AG10803 (cell line): ENCODE measurements at regions not wholly inside any gene's neighbourhood (a gene's known extent, or its start where the extent isn't known, plus 50 kb on each side); places are given as distances from the start of the nearest gene placed in this dataset.
A peak's percentile ranks its signal among the peaks of the same experiment; 100 is the strongest.

Source experiments
- DNase-seq: peaks from one replicate; pipeline ENCODE4 v3.0.0; 2010; ENCODE audit warnings: low read depth
- H3K4me3 ChIP-seq: 2 replicates; pipeline ENCODE4 v1.5.1; 2011; ENCODE audit warnings: mild to moderate bottlenecking, low read length, control low read depth
- CTCF ChIP-seq: conservative IDR thresholded peaks from 2 replicates; pipeline ENCODE4 v1.5.1; 2011; ENCODE audit warnings: mild to moderate bottlenecking, low read length, control low read depth, inconsistent platforms

- peak; percentile 43 for DNase-seq
- no peak overlapping the region for H3K4me3 ChIP-seq
- no peak for TF ChIP-seq CTCF
These were observed 471.4 kb downstream of the LIG4 start for GRCh38 chr13:107743983-107744382.

- no peak overlapping the region for H3K4me3 ChIP-seq
- DNase-seq: no peak
- no peak for TF ChIP-seq CTCF
These were observed 471.8 kb downstream of the LIG4 start for GRCh38 chr13:107743526-107743925.

- no peak overlapping the region for H3K4me3 ChIP-seq
- TF ChIP-seq CTCF: no peak
- no peak for DNase-seq
These were observed 472.2 kb downstream of the LIG4 start for GRCh38 chr13:107743100-107743499.

GRCh38 chr13:107742544-107742943 is 472.8 kb downstream of the LIG4 start:
- TF ChIP-seq CTCF: no peak
- DNase-seq: no peak
- H3K4me3 ChIP-seq: no peak overlapping the region

GRCh38 chr13:107738004-107738403 is 477.3 kb downstream of the LIG4 start:
- no peak for TF ChIP-seq CTCF
- H3K4me3 ChIP-seq: no peak overlapping the region

GRCh38 chr13:107736731-107737130 is 478.6 kb downstream of the LIG4 start:
- no peak for TF ChIP-seq CTCF
- DNase-seq: no peak
- H3K4me3 ChIP-seq: no peak overlapping the region

More at GRCh38 chr13:107738004-107738403, 477.3 kb downstream of the LIG4 start:
- no peak for DNase-seq

- TF ChIP-seq CTCF: no peak
- no peak for DNase-seq
- H3K4me3 ChIP-seq: no peak overlapping the region
These were observed 479.2 kb downstream of the LIG4 start for GRCh38 chr13:107736170-107736569.
